ENCODE measurements at regions not wholly inside any gene's neighbourhood (a gene's known extent, or its start where the extent isn't known, plus 50 kb on each side); places are given as distances from the start of the nearest gene placed in this dataset.

- CTCF ChIA-PET = no interaction called here
- TF ChIP-seq CTCF (IDR thresholded peaks at IDR 0.05; ENCODE audit: unreplicated experiment) = no peak
Measured at GRCh38 chr4:17152941-17153540, 254.6 kb upstream of the LDB2 start.

GRCh38 chr4:17142232-17142711, 243.8 kb upstream of the LDB2 start:
- intact Hi-C loops (cut with micrococcal nuclease; ENCODE audit: unreplicated experiment) = no loop called here
- BruUV-seq (replicated peaks) = no TSS peak
- Mint-ChIP-seq H3K36me3 (ENCODE audit: insufficient read depth, unreplicated experiment) (no peaks in the 10 kb centered on the region), H3K27me3 (ENCODE audit: unreplicated experiment) (peaks cover 9% of the 10 kb centered on the region), H3K27ac (ENCODE audit: unreplicated experiment) (no peak overlapping the region), H3K4me1 (ENCODE audit: low read depth, unreplicated experiment) (no peaks in the 10 kb centered on the region), H3K9me3 (ENCODE audit: low read depth, unreplicated experiment) (no peaks in the 10 kb centered on the region), H3K4me3 (ENCODE audit: low read depth, unreplicated experiment) (no peak overlapping the region)
- DNase-seq = no peak
- TF ChIP-seq CTCF (IDR thresholded peaks at IDR 0.05; ENCODE audit: unreplicated experiment) = no peak
- CTCF ChIA-PET = no interaction called here

More at GRCh38 chr4:17152941-17153540, 254.6 kb upstream of the LDB2 start:
- peaks cover 3% of the 10 kb centered on the region for H3K9me3 Mint-ChIP-seq (ENCODE audit: low read depth, unreplicated experiment)
- H3K27me3 Mint-ChIP-seq (ENCODE audit: unreplicated experiment) = no peaks in the 10 kb centered on the region
- no peaks in the 10 kb centered on the region for H3K36me3 Mint-ChIP-seq (ENCODE audit: insufficient read depth, unreplicated experiment)
- intact Hi-C loops (cut with micrococcal nuclease; ENCODE audit: unreplicated experiment) = no loop called here
- no peaks in the 10 kb centered on the region for H3K4me1 Mint-ChIP-seq (ENCODE audit: low read depth, unreplicated experiment)
- BruUV-seq (replicated peaks) = no TSS peak
- DNase-seq = no peak
- no peak overlapping the region for H3K4me3 Mint-ChIP-seq (ENCODE audit: low read depth, unreplicated experiment)
- H3K27ac Mint-ChIP-seq (ENCODE audit: unreplicated experiment) = no peak overlapping the region

GRCh38 chr4:17138847-17139246, 240.4 kb upstream of the LDB2 start:
- Mint-ChIP-seq H3K4me3 (ENCODE audit: low read depth, unreplicated experiment) (no peak overlapping the region), H3K27me3 (ENCODE audit: unreplicated experiment) (peaks cover under 1% of the 10 kb centered on the region), H3K9me3 (ENCODE audit: low read depth, unreplicated experiment) (no peaks in the 10 kb centered on the region), H3K36me3 (ENCODE audit: insufficient read depth, unreplicated experiment) (no peaks in the 10 kb centered on the region), H3K4me1 (ENCODE audit: low read depth, unreplicated experiment) (no peaks in the 10 kb centered on the region), H3K27ac (ENCODE audit: unreplicated experiment) (no peak overlapping the region)
- intact Hi-C loops (cut with micrococcal nuclease; ENCODE audit: unreplicated experiment) = no loop called here
- no peak for TF ChIP-seq CTCF (IDR thresholded peaks at IDR 0.05; ENCODE audit: unreplicated experiment)
- BruUV-seq (replicated peaks) = no TSS peak
- CTCF ChIA-PET = no interaction called here
- no peak for DNase-seq

GRCh38 chr4:17134565-17134964, 236.1 kb upstream of the LDB2 start:
- Mint-ChIP-seq H3K27ac (ENCODE audit: unreplicated experiment) (no peak overlapping the region), H3K9me3 (ENCODE audit: low read depth, unreplicated experiment) (no peaks in the 10 kb centered on the region), H3K36me3 (ENCODE audit: insufficient read depth, unreplicated experiment) (no peaks in the 10 kb centered on the region), H3K27me3 (ENCODE audit: unreplicated experiment) (peaks cover 16% of the 10 kb centered on the region), H3K4me3 (ENCODE audit: low read depth, unreplicated experiment) (no peak overlapping the region), H3K4me1 (ENCODE audit: low read depth, unreplicated experiment) (no peaks in the 10 kb centered on the region)
- TF ChIP-seq CTCF (IDR thresholded peaks at IDR 0.05; ENCODE audit: unreplicated experiment) = no peak
- CTCF ChIA-PET = no interaction called here
- DNase-seq = no peak
- intact Hi-C loops (cut with micrococcal nuclease; ENCODE audit: unreplicated experiment) = no loop called here
- BruUV-seq (replicated peaks) = no TSS peak
